Spleen (tissue), 11 donors: ENCODE measurements at regions not wholly inside any gene's neighbourhood (a gene's known extent, or its start where the extent isn't known, plus 50 kb on each side); places are given as distances from the start of the nearest gene placed in this dataset.

ENCODE experiments used
- DNase-seq: peaks from one replicate; pipeline ENCODE4 v3.0.0-alpha.2; 2020
- H3K27ac ChIP-seq, 8 donors: fragments of 200-600 bp; sonication (generic) in 7 of 8; 1 replicate in 4 of 8; 2 replicates in 4 of 8; pipeline versions ENCODE4 v1.5.0 to v1.8.0; 2016 to 2021; ENCODE audit warnings: inconsistent platforms in 4 of 8, mild to moderate bottlenecking in 4 of 8, moderate library complexity in 1 of 8
- H3K27me3 ChIP-seq, 7 donors: fragments of 200-600 bp; sonication (generic) in 6 of 7; replicated peaks in 1 of 7; 1 replicate in 4 of 7; 2 replicates in 3 of 7; pipeline versions ENCODE4 v1.5.0 to v1.8.0; 2016 to 2021; ENCODE audit warnings: inconsistent platforms in 3 of 7, mild to moderate bottlenecking in 1 of 7
- H3K36me3 ChIP-seq, 6 donors: fragments of 200-600 bp; sonication (generic) in 5 of 6; 1 replicate in 4 of 6; 2 replicates in 2 of 6; pipeline versions ENCODE4 v1.5.0 to v1.8.0; 2016 to 2021; ENCODE audit warnings: inconsistent platforms in 2 of 6
- H3K4me1 ChIP-seq, 6 donors: fragments of 200-600 bp; sonication (generic) in 5 of 6; 1 replicate in 3 of 6; 2 replicates in 3 of 6; pipeline versions ENCODE4 v1.5.0 to v1.8.0; 2016 to 2021; ENCODE audit warnings: inconsistent platforms in 3 of 6
- H3K4me3 ChIP-seq, 8 donors: fragments of 200-600 bp; sonication (generic) in 7 of 8; 1 replicate in 4 of 8; 2 replicates in 4 of 8; pipeline versions ENCODE4 v1.5.0 to v1.8.0; 2016 to 2021; ENCODE audit warnings: inconsistent platforms in 4 of 8, mild to moderate bottlenecking in 4 of 8, moderate library complexity in 2 of 8
- H3K9me3 ChIP-seq, 8 donors: fragments of 200-600 bp; sonication (generic) in 7 of 8; 1 replicate in 4 of 8; 2 replicates in 4 of 8; pipeline versions ENCODE4 v1.5.0 to v1.8.0; 2016 to 2021; ENCODE audit warnings: inconsistent platforms in 4 of 8
- POLR2A ChIP-seq, 3 donors: fragments of 450-650 bp; IDR thresholded peaks; one replicate each; pipeline ENCODE4 v1.5.1; 2017; ENCODE audit warnings: antibody characterized with exemption in 3 of 3, mild to moderate bottlenecking in 1 of 3
- POLR2AphosphoS5 ChIP-seq, 3 donors: sonication (generic); formaldehyde crosslinking; IDR thresholded peaks; one replicate each; pipeline ENCODE4 v1.5.1; 2017; ENCODE audit warnings: antibody characterized with exemption in 3 of 3
- WGBS, 5 donors: extraction: QIAGEN DNeasy Blood & Tissue Kit in 3 of 5; methylation state at CpG; one replicate each; pipeline versions ENCODE4 v1.1.5 to v1.1.7; 2013 to 2018; 5-methylcytosine and 5-hydroxymethylcytosine counted together
- intact Hi-C: fragments of 100-400 bp; cut with DNase I; formaldehyde crosslinking; loops from one replicate; pipeline ENCODE4 v1.15.0; 2023; ENCODE audit warnings: low total_unique reads
- TF ChIP-seq, protein P1 (sequence below), 11 experiments: fragments of 200-600 bp in 7 of 11; fragments of 450-650 bp in 4 of 11; sonication (generic) in 4 of 11; IDR thresholded peaks in 8 of 11; conservative IDR thresholded peaks in 3 of 11; 1 replicate in 7 of 11; 2 replicates in 4 of 11; pipeline versions ENCODE4 v1.4.0 to v1.8.0; 2016 to 2021; ENCODE audit warnings: antibody characterized with exemption in 11 of 11, inconsistent platforms in 4 of 11, mild to moderate bottlenecking in 1 of 11
- donor health status: healthy with polysubstance abuse.
- donor health status: DM: no; HTN: no; CAD: no; lungs with moderate emphysema.
- donor health status: DM: no; HTN: no; CAD: no.
- donor health status: Bipolar disorder and iron deficiency.
- donor health status: healthy.
- donor health status: DM: no; HTN: no; CAD: no.
- donor health status: DM: yes; HTN: yes; CAD: no.

DNA sequence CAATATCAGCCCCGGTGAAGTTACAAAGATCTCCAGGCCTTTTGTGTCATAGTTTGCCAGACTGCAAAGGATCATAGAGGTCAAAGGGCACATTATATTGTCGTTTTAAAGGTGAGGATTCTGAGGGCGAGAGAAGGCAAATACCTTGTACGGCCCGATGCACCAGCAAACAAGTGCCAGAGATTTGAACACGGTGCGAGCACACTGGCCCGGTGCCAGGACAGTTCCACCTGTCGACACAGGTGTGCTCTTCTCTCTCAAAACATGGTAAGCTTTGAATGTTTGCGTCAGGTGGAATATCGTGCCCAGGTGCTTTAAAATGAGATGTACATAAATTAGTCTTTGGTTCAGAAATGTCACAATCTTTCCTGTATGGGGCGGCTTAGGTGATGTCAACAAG lies 776.1 kb upstream of the ID2 start:
- Histone ChIP-seq H3K27me3 (peaks cover 0 to 5% (median 0%) of the 10 kb centered on the region in 7 donors), H3K9me3 (no peaks in the 10 kb centered on the region), H3K4me1 (no peaks in the 10 kb centered on the region), H3K4me3 (no peak overlapping the region), H3K27ac (no peak overlapping the region), H3K36me3 (no peaks in the 10 kb centered on the region)
- WGBS, 5 donors = 83 to 91% (median 88%) methylated on average over 12 of the region's 12 CpGs
- TF ChIP-seq POLR2A (IDR thresholded peaks at IDR 0.05) (no peak), POLR2AphosphoS5 (IDR thresholded peaks at IDR 0.05) (no peak)
- TF ChIP-seq, protein P1, sequence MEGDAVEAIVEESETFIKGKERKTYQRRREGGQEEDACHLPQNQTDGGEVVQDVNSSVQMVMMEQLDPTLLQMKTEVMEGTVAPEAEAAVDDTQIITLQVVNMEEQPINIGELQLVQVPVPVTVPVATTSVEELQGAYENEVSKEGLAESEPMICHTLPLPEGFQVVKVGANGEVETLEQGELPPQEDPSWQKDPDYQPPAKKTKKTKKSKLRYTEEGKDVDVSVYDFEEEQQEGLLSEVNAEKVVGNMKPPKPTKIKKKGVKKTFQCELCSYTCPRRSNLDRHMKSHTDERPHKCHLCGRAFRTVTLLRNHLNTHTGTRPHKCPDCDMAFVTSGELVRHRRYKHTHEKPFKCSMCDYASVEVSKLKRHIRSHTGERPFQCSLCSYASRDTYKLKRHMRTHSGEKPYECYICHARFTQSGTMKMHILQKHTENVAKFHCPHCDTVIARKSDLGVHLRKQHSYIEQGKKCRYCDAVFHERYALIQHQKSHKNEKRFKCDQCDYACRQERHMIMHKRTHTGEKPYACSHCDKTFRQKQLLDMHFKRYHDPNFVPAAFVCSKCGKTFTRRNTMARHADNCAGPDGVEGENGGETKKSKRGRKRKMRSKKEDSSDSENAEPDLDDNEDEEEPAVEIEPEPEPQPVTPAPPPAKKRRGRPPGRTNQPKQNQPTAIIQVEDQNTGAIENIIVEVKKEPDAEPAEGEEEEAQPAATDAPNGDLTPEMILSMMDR (IDR thresholded peaks at IDR 0.05 in 8 of 11, conservative IDR thresholded peaks at IDR 0.05 in 3 of 11) = no peak
- DNase-seq = no peak
- intact Hi-C loops = no loop called here

DNA sequence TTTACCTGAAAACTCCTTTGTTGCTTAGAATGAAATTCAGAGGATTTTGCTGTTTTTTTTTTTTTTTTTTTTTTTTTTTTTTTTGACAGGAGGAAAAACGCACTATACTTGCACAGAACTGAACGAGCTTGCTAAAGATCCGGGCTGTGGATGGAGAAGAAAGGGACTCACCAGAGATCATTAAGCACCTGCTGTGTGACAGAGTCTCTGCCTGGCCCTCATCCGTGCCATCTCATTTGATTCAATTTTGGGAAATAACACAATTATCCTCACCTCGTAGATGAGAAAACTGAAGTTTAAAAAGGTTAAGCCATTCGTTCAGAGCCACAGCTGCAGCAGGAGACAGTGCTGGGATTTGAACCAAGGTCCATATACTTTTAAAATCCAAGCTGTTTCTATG lies 775.4 kb upstream of the ID2 start:
- intact Hi-C loops = no loop called here
- Histone ChIP-seq H3K27ac (no peak overlapping the region), H3K27me3 (peaks cover 0 to 4% (median 0%) of the 10 kb centered on the region in 7 donors), H3K9me3 (no peaks in the 10 kb centered on the region), H3K36me3 (no peaks in the 10 kb centered on the region), H3K4me3 (no peak overlapping the region), H3K4me1 (no peaks in the 10 kb centered on the region)
- TF ChIP-seq, protein P1 (IDR thresholded peaks at IDR 0.05 in 8 of 11, conservative IDR thresholded peaks at IDR 0.05 in 3 of 11) = no peak
- TF ChIP-seq POLR2A (IDR thresholded peaks at IDR 0.05) = no peak
- no peak for TF ChIP-seq POLR2AphosphoS5 (IDR thresholded peaks at IDR 0.05)
- WGBS, 5 donors = 71 to 91% (median 89%) methylated on average over 6 of the region's 6 CpGs
- no peak for DNase-seq

DNA sequence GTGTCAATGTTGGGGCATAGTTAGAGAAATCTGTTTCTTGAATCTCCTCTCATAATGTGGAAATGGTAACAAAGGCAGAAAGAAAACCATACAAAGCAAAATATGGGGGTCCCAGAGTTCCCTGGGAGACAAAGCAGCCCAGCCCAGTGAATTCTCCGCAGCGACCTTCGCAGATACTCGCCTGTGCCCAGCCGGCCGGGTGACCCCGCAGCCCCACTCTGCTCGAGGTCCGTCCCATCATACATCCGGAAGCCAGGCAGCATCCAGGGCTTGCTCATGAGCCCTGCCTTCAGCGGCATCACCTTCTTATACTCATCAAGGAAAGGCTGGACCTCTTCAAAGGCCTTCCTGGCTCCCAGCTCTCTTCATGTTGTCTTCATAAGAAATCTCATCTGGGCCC lies 774.8 kb upstream of the ID2 start:
- Histone ChIP-seq H3K27me3 (peaks cover 0 to 4% (median 0%) of the 10 kb centered on the region in 7 donors), H3K4me3 (no peak overlapping the region), H3K27ac (no peak overlapping the region), H3K4me1 (no peaks in the 10 kb centered on the region), H3K9me3 (no peaks in the 10 kb centered on the region), H3K36me3 (no peaks in the 10 kb centered on the region)
- no peak for DNase-seq
- intact Hi-C loops = no loop called here
- 94 to 98% (median 96%) methylated on average over 11 of the region's 11 CpGs for WGBS, 5 donors
- TF ChIP-seq POLR2AphosphoS5 (IDR thresholded peaks at IDR 0.05) = no peak
- no peak for TF ChIP-seq POLR2A (IDR thresholded peaks at IDR 0.05)
- TF ChIP-seq, protein P1 (IDR thresholded peaks at IDR 0.05 in 8 of 11, conservative IDR thresholded peaks at IDR 0.05 in 3 of 11) = no peak

DNA sequence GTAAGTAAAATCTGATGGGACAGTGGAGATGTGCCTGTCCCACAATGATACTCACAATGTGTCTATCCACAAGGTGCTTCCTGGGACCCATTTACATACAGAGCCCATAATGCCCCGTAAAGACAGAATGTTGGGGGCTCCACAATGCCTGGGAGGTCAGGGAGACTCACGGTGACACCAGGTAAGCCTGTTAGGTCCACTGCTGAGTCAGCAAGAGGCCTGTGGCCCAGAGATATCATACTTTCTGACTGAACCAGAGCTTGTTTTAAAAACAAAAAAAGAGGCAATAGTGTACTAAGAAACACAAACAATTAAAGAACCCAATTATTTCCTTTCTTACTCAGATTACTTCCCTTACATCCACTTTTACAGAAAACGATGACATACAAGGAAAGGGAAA lies 771.1 kb upstream of the ID2 start:
- 72 to 83% (median 75%) methylated on average over 3 of the region's 3 CpGs for WGBS, 5 donors
- intact Hi-C loops = no loop called here
- no peak for DNase-seq
- H3K9me3 ChIP-seq = no peaks in the 10 kb centered on the region
- TF ChIP-seq POLR2A (IDR thresholded peaks at IDR 0.05) = no peak
- no peak for TF ChIP-seq POLR2AphosphoS5 (IDR thresholded peaks at IDR 0.05)
- TF ChIP-seq, protein P1 (IDR thresholded peaks at IDR 0.05 in 8 of 11, conservative IDR thresholded peaks at IDR 0.05 in 3 of 11) = no peak
- H3K27me3 ChIP-seq = no peaks in the 10 kb centered on the region
- no peak overlapping the region for H3K4me3 ChIP-seq
- H3K27ac ChIP-seq = no peak overlapping the region
- H3K36me3 ChIP-seq = no peaks in the 10 kb centered on the region
- H3K4me1 ChIP-seq = no peaks in the 10 kb centered on the region
